HG03558 (cell line): ENCODE measurements at regions not wholly inside any gene's neighbourhood (a gene's known extent, or its start where the extent isn't known, plus 50 kb on each side); places are given as distances from the start of the nearest gene placed in this dataset.
"Not testable (repeated sequence)": the region's sequence is repeated elsewhere in the genome, so short reads cannot be mapped to it uniquely, and the experiment has no call there.

Experiments
- ATAC-seq: cut with Tn5 transposase; IDR thresholded peaks from one replicate; pipeline ENCODE4 v1.9.1; 2021; ENCODE audit warnings: moderate number of reproducible peaks; ENCODE audit not compliant: unreplicated experiment; ENCODE audit errors: extremely low read depth

GRCh38 chr1:99062192-99062591 is 57.5 kb upstream of the PLPPR5 start:
- no peak for ATAC-seq

DNA sequence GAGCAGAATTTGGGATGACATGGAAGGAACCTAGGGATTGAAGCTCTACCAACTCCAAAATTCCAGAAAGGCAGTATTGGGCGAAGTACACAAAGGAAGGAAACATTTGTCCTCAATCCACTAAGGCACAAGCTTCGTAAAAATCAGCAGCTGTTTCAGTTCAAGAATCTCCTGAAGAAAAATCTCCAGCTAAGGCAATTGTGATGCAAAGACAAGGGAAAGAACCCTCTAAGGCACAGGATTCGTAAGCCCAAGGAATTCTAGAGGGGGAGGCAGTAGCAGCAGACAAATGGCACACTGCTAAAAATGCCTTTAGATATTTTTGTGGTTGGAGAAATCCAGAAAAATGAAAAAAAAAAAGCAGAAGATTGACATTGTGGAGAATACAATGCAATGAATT is 64.5 kb upstream of the PLPPR5 start:
- ATAC-seq, result no peak

- ATAC-seq, result not testable (repeated sequence)
Observed at GRCh38 chr1:99078529-99078928, 73.9 kb upstream of the PLPPR5 start.

DNA sequence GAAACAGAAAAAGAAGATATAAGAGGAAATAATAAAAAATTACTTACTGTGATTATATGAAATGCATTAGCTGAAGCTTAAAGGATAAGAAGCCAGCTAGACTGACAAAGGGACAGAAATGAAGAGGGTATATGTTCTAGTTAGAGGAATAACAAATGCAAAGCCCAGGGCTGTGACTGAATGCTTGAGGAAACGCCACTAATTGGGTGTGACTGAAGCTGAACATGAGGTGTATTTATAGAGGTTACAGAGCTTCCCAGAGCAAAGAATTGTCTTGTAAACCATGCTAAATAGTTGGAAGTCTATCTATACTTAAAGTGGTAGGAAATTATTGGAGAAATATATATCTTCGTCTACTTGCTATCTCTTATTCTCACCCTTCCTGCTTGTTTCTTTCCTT is 77.7 kb upstream of the PLPPR5 start:
- no peak for ATAC-seq

- no peak for ATAC-seq
Observed at GRCh38 chr1:99083338-99083737, 78.7 kb upstream of the PLPPR5 start.

GRCh38 chr1:99084562-99084961 is 79.9 kb upstream of the PLPPR5 start:
- peak; percentile 41 for ATAC-seq

DNA sequence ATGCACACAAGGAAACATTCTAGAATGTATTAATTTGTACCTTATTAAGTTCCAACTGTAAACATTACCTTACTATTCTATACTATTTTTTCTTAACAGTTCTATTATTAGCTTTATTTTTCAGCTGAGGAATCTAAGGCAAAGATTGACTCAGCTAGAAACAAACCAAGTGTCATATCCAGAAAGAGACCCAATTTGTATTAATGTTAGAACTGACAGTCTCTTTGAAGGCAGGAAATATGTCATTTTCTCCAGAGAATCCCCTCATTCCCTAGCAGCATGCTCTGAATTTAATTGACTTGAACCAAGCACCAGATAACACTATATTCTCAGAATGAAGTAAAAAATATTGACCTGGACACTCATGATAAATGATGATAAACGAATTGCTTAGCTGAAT is 81.4 kb upstream of the PLPPR5 start:
- no peak for ATAC-seq

GRCh38 chr1:99098589-99098988 is 93.9 kb upstream of the PLPPR5 start:
- ATAC-seq, result no peak

DNA sequence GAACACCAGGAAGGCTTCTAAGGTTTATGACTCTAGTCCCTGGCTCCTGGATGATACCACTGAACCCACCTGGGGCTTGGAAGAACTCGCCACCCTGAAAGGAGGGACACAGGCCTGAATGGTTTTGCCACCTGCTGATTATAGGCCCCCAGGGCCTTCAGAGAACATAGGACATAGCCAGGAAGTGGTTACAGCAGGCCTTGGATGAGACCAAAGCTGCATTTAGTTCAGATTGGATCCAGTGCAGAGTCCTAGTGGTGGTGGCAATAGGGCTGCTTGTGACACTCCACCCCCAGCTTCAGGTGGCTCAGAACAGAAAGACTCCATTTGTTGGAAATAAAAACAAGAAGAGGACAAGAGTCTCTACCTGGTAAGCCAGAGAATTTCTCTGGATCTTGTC is 101.6 kb upstream of the PLPPR5 start:
- no peak for ATAC-seq

DNA sequence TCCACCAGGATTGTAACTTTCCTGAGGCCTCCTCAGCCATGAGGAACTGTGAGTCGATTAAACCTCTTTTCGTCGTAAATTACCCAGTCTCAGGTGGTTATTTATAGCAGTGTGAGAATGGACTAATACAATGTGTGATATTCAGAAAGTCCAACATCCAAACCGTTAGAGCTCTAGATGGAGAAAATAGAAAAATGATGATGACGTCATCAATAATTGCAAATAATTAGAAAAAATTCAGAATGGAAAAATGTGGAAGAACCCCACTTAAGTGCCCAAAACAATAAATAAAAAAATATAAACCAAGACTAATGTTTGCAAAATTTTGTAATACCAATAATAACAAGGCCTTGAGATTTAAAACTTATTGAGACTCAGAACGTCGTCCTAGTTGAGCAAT is 103.0 kb upstream of the PLPPR5 start:
- no peak for ATAC-seq

DNA sequence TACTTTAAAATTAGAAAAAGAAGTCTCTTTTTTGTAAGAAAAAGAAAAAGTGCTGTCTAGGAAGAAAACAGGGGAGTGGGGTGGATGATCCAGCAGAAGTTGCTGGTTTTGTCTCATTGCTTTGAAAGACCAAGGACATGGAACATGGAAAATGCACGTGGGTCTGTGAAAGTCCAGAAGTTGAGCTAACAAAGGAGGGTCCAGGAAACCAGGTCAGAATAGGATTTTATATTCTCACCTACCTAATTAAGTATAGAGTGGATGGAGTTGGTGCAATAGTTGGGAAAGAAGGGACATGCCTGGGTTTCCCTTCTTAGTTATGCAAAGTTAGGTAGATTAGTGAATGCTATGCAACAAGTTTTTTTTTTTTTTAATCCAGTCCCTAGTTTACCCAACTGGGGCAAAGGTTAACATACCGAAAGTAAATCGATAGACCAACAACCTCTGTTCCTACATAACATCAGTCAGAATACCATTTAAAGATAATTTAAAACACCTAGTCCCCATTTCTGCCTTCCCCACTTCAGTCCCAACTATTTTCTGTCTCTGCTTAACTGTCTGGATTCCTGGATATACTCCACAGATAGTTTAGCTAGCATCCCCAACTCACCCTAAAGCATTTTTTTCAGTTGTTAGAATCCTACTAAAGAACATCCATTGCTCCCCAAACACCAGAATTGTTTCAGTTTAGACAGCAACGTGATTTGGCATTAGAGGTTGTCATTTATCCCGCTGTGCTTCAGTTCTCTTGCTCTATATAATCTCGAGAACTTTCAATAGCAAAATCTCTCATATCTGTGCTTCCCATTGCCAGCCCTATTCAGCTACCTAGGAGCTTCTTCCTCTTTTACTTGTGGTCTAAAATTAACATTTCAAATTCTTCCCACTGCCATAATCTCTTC is 105.7 kb upstream of the PLPPR5 start:
- no peak for ATAC-seq

DNA sequence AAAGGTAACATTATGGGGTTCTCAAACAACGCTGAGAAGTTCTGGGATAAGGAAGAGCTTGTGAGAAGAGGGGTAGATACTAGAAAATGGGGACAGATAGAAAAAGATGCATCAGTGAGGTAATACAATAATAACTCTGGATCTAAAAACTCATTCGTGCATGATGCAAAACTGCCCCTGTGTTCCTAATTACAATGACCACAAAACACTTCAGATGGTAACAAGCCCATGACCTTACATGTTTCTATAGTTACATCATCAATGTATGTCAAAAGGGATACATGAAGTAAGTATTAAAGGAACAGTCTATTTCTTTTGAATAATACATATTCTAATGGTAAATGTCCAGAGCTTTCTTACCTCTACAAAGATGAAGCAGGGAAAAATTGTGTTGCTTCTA is 110.6 kb upstream of the PLPPR5 start:
- ATAC-seq, result no peak

GRCh38 chr1:99119188-99119587 is 114.5 kb upstream of the PLPPR5 start:
- ATAC-seq, result no peak

DNA sequence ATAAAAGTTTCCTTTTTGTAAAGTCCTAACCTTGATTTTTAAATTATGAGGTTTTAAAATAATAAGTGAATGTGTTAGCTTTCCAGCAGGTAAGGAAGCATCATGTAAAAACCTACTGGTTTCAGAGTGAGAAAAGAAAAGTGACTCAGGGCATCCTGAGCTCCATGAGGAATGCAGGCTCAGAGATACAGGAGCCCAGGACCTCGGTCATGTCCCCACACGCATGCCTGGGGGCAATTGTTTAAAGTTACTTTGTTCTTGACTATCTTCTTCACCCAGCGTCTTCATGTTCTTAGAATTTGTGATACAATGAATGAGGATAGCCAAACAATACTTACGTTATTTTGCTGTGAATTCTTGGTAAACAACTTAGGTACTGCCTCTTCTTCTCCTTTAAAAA is 117.4 kb upstream of the PLPPR5 start:
- no peak for ATAC-seq

GRCh38 chr1:99123936-99124335 is 119.3 kb upstream of the PLPPR5 start:
- no peak for ATAC-seq

GRCh38 chr1:99131546-99131945 is 126.9 kb upstream of the PLPPR5 start:
- ATAC-seq, result no peak

DNA sequence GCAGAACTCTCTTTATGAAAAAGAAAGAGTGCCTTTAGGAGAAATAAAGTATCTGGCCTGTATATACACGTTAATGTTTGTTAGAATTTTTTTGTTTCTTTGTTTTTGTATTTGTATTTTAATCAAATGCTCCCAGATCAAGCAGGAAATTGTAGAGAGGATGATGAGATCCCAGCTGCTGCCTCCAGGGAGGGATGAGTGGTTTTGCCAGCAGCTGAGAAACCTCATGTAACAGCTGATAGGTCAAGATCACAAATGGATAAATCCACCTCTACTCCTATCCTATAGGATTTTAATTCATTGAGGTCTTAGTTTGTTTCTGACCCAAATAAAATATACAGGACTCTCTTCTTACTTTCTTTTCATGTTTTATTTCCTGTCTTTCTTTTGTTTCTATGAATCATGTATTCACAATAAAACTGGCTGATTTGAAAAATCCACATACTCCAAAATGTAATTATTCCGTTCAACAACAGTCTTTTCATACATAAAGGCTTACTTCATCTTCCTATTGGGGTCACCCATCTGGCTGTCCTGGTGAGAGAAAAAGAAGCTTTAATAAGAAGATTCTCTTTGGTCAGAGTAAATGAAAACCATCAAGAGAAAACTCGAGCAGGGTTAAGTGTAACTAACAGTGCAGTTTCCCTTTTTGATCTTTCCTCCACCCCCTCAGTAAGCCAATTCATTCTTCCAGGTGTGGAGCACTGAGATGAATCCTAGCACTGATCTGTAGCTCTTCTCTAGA is 129.3 kb upstream of the PLPPR5 start:
- no peak for ATAC-seq

DNA sequence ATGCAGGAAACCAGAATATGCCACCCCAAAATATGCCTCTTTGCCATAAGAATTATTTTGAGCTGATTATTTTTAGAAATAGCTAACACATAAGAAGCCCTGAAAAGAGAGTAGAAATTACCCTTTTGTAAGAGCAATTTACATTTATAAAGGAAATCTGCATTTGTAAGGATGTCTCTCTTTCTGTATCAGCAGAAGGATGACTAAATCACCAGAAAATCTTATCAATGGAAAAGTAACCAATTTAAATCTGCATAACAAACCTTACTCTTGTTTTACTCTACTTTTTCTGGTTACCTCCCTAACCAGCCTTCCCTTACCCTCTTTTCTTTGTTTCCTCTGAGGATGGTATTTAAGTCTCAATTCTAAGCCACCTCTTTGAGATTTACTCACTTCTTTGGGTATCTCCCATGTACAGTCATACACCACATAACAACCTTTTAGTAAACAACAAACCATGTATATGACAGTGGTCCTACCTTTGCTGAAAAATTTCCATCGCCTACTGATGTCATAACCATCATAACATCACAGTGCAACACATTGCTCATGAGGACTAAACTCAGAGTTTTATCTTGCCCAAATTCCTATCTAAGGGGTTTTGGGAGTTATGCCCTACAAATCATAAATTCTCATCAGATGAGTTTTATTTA is 126.6 kb upstream of the PLPPR4 start:
- no peak for ATAC-seq

DNA sequence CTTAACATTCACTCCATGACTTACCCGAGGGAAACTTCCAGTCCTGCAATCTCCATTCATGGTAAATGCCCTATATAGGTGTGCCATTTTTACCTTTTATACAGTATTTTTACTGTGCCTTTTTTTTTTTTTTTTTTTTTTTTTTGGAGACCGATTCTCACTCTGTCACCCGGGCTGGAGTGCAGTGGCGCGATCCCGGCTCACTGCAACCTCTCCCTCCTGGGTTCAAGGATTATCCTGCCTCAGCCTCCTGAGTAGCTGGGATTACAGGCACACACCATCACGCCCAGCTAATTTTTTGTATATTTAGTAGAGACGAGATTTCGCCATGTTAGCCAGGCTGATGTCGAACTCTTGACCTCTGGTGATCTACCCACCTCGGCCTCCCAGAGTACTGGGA is 124.4 kb upstream of the PLPPR4 start:
- no peak for ATAC-seq

DNA sequence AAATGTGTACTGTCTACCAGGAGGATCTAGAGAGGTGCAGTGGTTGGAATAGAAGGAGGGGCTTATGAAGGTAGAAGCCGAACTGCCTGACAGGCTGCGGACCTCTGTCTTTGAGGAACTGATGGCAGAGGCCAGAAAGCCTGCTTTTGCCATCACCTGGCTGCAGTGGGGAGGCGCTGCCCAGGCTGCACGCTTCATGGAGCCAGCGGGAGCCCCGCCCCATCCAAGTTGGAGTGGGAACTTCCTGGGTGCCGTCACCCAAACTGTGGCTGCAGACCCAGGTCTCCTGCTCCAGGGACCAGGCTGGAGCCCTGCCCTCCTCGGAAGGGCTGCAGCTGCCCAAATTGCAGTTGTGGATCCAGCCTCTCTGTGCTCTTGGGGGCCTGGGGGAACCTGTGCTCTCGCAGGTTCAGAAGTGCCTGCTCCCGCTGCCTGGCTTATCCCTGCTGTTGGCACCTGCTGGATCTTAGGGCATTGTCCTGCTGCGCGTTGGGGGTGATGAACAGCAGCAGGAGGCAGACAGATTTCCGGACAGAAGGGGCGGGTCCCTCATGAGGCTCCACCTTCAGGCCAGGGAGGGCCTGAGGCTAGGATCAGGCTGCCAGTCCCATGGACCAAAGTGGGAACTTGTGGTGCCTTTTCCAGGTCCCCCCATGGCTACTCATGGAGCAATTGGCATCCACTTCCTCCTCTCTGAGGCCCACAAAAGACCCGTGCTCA is 118.0 kb upstream of the PLPPR4 start:
- no peak for ATAC-seq
